NCI-H510A treated with DMSO at 0.1 percent for 48 hours (cell line): ENCODE measurements at regions not wholly inside any gene's neighbourhood (a gene's known extent, or its start where the extent isn't known, plus 50 kb on each side); places are given as distances from the start of the nearest gene placed in this dataset.

Experiments used
- DNase-seq: peaks from one replicate; lab custom pipeline; 2025; lab: John Stamatoyannopoulos, UW

GRCh38 chr15:96218623-96219455 lies 111.7 kb upstream of the NR2F2 start:
- no peak for DNase-seq

DNA sequence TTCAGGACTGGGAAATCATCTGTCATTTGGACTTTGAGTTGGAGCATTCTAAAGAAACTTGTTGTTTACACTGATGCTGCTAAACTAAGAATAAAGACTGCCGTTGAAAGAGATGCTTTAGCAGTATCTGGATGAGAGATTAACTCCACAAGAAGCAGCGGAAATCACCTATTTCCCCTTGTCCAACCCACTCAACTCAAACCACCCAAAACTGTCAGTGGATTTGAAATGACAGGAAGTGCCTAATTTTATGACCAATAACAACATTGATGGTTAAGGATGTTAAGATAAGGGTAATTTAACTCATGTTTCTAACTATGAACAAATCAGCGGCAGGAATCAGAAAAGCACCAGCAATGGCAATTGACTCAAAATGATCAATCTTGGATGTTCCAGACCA lies 110.8 kb upstream of the NR2F2 start:
- no peak for DNase-seq

- no peak for DNase-seq
These were observed 109.8 kb upstream of the NR2F2 start for GRCh38 chr15:96220657-96221056.

DNA sequence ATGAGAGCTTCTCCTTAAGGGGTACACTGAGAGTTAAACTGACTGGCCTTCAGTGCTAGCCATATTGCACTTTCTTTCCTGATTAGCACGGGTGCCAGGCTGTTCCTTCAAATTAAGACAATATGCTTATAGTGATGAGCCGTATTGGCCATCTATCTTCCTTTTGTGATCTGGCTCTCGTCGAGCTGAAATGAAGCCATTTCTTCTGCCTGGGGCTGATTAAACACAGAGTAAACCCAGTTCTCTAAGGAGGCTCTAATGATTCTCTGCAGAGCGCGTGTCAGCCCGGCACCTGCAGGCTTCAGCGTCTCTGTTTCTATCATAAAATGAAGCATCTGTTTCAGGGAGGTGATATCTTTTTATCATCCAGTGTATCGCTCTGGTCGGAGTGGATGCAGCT lies 107.5 kb upstream of the NR2F2 start:
- DNase-seq, result no peak

DNA sequence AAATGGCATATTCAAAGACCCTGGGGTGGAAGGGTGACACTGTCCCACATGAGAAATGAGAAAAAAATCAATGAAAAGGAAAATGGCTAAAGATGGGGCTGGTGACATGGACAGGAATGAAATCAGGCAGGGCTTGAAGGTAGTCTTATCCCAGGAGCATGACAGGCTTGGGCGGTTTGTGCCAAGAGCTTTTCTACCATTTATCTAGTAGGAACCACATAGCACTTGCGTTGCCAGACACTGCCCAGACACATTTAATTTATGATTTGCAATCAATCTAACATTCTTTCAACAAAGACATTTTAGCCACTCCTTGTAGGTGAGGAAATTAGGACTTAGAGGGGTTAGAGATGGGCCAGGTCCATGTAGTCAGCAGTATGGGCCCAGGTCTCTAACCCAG lies 106.6 kb upstream of the NR2F2 start:
- no peak for DNase-seq

- no peak for DNase-seq
These were observed 104.7 kb upstream of the NR2F2 start for GRCh38 chr15:96225642-96226259.

GRCh38 chr15:96230526-96231181 lies 99.8 kb upstream of the NR2F2 start:
- no peak for DNase-seq

DNA sequence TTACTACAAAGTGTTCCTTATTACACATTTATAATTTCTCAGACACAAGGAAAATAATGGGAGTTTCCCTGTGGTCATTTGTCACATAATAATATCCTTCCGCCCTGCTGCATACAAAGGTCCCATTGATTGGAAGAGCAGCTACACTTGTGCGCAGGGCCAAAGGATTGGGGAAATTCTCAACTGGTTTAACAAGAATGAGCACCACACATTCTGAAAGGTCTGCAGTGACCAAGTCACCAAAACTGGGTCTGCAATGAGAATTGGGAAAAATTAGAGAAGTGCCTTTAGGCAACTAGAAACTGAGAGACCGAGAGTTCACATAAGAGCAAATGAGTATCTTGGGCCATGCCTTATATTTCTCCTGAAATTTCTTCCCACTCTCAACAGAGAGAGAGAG lies 98.2 kb upstream of the NR2F2 start:
- DNase-seq, result no peak

DNA sequence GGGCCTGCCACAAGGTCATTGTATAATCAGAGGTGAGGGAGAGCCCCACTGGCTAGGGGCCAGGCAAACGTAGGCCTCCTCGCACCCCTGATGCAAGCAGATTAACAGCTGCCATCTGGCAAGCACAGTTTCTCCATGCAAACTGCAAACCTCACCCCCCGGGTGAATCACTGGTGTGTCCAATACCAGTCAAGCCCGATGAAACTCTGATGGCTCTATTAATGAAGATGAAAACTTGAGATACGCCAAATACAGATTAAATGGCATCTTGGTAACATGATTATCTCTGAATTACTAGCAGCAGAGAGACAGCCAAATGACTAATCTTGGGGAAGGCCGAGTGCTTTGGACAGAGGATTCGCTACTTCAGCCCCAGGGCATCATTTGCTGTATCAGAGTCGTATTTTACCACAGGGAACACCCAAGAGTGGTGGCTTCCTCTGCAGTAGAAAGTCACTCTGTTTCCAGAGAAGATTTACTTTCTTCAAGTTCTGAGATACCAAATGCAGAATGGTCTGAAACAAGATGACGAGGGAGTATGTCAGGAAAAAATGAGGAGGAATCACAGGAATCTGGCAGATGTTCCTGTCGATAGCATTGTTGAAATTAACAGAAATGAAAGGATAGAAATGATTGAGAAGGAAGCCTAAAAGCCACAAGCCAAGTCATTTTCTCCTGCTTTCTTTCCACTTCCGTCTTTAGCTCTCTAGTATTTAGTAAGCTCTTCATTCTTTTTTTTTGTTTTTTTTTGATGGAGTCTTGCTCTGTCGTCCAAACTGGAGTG lies 96.2 kb upstream of the NR2F2 start:
- no peak for DNase-seq

DNA sequence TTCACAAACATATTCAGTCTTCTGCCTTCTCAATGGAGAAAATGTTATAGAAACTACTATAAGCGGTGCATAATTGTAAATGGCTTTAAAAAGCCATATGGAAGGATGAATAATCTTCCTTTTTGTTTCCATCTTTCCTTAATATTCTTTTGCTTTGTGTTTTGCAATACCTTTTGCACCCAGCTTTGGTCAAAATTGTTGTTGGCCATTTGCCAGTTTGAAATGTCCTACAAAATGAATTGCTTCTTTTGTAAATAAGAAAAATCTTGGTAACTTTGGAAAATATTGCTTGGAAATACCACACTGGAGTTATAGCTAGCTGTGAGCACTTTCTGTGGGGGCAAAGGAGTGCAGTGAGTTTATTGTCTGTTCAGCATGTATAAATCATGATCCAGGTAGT lies 93.5 kb upstream of the NR2F2 start:
- no peak for DNase-seq

GRCh38 chr15:96242761-96243160 lies 87.7 kb upstream of the NR2F2 start:
- DNase-seq, result no peak

DNA sequence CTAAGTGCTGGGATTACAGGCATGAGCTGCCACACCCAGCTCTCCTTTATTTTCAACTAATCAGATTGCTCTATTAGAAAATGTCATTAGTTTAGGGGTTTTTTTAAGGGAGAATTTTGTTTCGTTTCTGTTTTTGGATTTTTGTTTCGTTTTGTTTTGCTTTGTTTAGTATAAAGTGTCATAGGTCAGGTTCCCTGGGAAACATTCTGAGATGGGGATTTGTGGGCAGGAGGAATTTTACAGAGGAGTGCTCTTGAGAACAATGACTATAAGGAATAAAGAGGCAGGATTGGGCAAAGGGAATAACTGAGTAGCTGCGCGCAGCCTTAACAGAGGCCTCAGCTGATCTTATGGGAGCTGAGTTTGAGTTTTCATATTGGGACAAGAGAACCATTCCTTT lies 86.8 kb upstream of the NR2F2 start:
- no peak for DNase-seq

GRCh38 chr15:96245252-96245651 lies 85.2 kb upstream of the NR2F2 start:
- no peak for DNase-seq

- DNase-seq, result no peak
These were observed 84.4 kb upstream of the NR2F2 start for GRCh38 chr15:96246057-96246456.

- no peak for DNase-seq
These were observed 82.7 kb upstream of the NR2F2 start for GRCh38 chr15:96247621-96248305.

DNA sequence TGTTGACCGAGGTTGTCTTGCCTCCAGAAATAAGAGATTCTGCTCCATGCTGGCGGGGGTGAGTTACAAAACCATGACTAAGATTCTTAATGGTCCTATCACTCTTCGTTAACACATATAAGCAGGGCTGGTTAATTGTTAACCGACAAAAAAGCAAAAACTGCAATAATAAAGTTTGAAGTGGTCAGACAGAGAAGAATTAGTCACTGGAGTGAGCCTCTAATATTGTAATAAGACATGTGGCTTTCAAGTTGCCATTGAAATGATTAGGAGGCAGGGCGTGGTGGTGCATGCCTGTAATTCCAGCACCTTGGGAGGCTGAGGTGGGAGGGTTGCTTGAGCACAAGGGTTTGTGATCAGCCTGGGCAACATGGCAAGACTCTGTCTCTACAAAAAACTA lies 78.4 kb upstream of the NR2F2 start:
- no peak for DNase-seq

- DNase-seq, result no peak
These were observed 77.3 kb upstream of the NR2F2 start for GRCh38 chr15:96253006-96253747.

GRCh38 chr15:96254173-96254572 lies 76.3 kb upstream of the NR2F2 start:
- DNase-seq, result no peak

- DNase-seq, result no peak
These were observed 74.9 kb upstream of the NR2F2 start for GRCh38 chr15:96255599-96255998.

- DNase-seq, result no peak
These were observed 68.9 kb upstream of the NR2F2 start for GRCh38 chr15:96261575-96262034.

DNA sequence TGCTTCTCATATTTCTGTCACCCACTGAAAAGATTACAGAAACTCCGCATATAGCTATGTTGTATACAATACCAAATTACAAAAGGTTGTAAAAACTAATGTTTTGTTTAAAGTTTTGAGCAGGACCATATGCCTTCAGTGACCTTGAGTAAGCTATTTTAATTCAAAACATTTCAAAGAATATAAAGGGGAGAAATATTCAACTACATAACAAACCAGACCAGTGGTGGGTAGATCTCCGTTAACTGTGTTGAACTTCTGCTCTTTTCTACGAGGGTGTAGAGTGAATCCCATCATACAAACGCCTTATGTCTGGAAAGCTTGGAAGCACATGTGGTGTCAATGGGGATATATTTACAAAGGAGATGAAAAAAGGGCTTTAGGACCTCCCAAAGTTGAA lies 68.4 kb upstream of the NR2F2 start:
- DNase-seq, result no peak
